ENCODE measurements at regions not wholly inside any gene's neighbourhood (a gene's known extent, or its start where the extent isn't known, plus 50 kb on each side); places are given as distances from the start of the nearest gene placed in this dataset.

DNA sequence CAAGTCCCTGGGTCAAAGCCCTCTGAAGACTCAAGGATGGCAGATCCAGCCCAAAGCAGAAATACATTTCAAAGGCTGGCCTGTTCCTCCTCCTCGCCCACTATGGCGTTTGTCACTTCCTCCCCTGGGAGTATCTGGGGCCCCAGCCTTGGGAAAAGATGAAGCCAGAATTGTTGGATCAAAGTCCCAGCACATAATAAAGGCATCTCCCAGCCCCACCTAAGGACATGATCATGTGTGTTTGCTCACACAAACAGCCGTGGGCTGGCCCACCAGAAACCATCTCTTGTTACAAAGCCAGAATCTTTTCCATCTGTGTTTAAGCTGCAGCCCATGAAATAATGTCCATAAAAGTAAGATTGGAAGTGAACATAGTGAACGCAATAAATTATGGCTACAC, 50.1 kb upstream of the HAAO start:
- TF ChIP-seq, protein P1, sequence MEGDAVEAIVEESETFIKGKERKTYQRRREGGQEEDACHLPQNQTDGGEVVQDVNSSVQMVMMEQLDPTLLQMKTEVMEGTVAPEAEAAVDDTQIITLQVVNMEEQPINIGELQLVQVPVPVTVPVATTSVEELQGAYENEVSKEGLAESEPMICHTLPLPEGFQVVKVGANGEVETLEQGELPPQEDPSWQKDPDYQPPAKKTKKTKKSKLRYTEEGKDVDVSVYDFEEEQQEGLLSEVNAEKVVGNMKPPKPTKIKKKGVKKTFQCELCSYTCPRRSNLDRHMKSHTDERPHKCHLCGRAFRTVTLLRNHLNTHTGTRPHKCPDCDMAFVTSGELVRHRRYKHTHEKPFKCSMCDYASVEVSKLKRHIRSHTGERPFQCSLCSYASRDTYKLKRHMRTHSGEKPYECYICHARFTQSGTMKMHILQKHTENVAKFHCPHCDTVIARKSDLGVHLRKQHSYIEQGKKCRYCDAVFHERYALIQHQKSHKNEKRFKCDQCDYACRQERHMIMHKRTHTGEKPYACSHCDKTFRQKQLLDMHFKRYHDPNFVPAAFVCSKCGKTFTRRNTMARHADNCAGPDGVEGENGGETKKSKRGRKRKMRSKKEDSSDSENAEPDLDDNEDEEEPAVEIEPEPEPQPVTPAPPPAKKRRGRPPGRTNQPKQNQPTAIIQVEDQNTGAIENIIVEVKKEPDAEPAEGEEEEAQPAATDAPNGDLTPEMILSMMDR (IDR thresholded peaks at IDR 0.05 in 2 of 3, conservative IDR thresholded peaks at IDR 0.05 in 1 of 3; ENCODE audit: control insufficient read depth in 2 of 3, extremely low read depth in 1 of 3, insufficient read depth in 1 of 3, low read depth in 3 of 3, low read length in 3 of 3): no peak
- TF ChIP-seq MEF2A (IDR thresholded peaks at IDR 0.05; ENCODE audit: insufficient read depth, low read depth, low read length): no peak
